SKM-1 (cell line): ENCODE measurements at regions not wholly inside any gene's neighbourhood (a gene's known extent, or its start where the extent isn't known, plus 50 kb on each side); places are given as distances from the start of the nearest gene placed in this dataset.
A peak's percentile ranks its signal among the peaks of the same experiment; 100 is the strongest.

Source experiments
- DNase-seq: peaks from one replicate; lab custom pipeline; 2025; ENCODE audit not compliant: unreplicated experiment; lab: John Stamatoyannopoulos, UW

- no peak for DNase-seq
Measured at GRCh38 chr14:98949481-98950135, 322.4 kb downstream of the BCL11B start.

DNA sequence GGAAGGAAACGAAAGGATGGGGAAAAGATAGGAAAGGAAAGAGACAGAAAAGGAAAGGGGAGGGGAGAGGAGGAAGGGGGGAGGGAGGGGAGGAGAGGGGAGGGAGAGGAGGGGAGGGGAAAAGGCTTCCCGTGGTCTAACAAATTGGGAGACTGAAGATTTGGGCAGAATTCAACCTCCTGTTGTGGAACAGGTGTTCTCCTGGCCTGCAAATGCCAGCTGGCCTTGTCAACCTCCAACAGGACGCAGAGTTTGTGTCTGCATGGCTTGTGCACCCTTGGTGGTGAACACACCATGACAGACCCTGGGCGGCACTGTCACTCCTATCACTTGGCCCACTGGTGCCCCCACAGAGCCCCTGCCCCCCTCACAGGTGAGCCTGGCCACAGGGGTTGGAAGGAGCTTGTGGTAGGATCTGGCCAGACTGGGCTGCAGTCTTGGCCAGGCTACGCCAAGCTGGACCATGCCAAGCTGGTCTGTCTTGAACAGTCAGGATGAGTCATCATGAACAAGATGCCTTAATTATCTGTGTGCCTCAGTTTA, 321.6 kb downstream of the BCL11B start:
- no peak for DNase-seq

DNA sequence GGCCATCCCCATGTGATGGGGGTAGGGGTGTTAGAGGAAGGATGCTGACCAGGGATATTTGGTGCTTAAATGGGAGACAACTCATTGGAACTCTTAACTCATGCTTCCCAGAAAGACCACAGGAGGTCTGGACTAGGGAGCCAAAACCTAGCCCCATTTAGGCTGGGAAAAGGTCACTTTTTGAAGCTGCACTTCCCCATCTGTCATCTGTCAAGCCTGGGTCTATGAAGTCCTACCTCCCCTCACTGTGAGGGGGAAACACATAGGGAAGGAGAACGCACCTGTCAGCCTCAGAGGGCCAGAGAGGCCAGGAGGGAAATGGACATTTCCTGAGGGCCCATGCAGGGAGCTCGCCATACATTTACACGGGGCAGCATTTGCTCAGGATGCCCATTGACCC, 321.0 kb downstream of the BCL11B start:
- DNase-seq: no peak

DNA sequence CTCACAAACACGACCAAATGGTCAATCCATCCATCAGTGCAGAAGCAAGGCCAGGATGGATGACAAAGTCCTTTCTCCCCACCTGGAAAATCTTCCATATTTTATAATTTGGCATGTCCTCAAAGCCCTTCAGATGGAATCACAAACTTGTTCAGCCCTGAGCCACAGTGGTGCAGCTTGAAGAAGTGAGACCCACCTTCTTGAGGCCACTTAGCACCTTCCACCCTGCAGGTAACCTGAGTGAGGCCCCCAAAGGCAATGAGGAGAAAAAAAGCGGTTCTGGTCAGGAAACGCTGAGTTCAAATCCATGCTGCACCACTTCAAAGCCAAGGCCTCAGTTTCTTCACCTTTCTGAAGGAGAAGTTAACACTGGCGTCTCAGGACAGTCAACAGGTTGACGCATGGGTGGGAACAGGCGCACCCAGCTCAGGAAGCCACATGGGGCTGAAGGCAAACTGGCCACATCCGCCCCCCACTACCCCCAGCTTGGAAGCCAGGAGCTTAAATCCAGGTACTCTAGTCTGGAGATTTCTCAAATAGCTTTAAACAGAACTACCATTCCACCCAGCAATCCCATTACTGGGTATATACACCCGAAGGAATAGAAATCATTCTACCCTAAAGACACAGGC, 320.4 kb downstream of the BCL11B start:
- DNase-seq: no peak

- DNase-seq: no peak
Measured at GRCh38 chr14:98952593-98953350, 319.2 kb downstream of the BCL11B start.

DNA sequence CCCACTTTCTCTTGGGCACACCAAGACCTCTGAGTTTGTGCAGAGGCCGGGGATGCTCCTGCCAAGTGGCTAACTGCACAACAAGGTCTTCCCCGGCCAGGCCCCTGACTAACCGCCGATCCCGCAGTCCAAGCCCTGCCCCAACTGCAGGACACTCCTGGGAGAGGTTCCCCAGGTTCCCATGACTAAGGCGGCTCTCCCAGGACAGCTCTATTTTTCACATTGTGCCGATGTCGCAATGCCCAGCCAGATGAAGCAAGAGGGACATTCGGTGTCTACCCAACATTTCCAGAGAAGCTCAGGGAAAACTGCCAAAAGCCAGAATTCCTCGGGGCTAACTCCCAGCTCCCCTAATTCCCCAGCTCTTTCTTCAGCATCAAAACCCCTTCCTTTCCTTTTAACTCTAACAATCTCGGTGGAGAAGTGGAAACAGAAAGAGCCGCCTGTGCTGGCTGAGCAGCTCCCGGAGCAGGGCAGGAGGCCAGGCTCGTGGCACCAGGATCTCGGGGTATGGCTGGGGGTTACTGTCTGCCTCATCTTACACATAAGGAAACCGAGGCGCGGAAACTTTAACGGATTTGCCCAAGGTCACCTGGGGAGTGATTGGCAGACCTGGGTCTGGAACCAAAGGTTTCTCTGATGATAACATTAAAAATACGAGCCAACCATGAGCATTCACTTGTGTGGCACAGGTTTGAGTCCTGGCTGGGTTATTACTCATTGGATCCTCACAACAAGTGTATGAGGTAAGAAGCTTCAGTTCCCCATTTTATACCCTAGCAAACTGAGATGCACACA, 318.2 kb downstream of the BCL11B start:
- DNase-seq: peak; percentile 4

- DNase-seq: no peak
Measured at GRCh38 chr14:98954349-98955000, 317.5 kb downstream of the BCL11B start.

DNA sequence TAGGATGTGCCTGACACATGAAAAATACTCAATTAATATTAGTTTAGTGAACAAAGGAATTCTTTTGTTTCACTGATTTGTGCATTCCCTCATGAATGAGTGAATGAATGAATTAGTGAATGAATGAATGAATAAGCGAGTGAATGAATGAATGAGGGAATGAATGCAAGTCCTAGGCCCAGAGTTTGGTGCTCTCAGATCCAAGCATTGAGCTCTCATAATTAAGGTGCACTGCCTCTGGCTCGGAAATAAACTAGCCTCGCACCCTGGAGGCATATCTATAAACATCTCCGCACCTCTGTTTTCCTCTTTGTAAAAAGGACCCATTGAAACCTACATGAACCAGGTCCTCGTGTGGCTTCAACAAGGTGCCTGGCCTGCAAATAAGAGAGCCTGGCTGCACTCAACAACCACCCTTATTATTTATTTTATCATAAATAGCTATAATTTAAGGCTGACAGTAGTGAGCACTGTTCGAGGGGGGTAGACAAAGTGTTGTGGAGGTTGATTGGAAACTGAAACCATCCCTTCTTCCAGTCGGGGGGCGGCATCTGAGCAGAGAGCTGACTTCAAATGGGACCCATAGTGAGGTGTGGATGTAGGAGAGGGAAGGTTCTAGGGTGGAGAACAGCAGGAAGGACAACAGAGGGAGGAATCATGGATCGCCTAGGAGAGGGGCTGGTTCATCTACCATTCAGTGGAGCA, 316.8 kb downstream of the BCL11B start:
- no peak for DNase-seq

DNA sequence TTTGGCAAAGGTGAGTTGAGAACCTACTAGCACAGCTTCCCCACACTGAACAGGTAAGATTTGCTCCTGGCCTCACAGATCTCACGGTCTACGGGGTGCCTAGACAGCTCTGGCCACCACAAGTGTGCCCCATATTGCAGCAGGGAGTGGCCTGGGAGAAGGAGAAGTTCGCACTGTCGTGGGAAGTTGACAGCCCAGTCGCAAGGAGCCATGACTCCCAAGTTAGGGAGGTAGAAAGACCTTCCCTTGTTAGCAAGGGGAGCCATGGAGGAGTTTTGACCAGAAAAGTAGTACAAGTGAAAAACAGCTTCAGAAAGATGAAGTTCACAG, 316.3 kb downstream of the BCL11B start:
- no peak for DNase-seq

DNA sequence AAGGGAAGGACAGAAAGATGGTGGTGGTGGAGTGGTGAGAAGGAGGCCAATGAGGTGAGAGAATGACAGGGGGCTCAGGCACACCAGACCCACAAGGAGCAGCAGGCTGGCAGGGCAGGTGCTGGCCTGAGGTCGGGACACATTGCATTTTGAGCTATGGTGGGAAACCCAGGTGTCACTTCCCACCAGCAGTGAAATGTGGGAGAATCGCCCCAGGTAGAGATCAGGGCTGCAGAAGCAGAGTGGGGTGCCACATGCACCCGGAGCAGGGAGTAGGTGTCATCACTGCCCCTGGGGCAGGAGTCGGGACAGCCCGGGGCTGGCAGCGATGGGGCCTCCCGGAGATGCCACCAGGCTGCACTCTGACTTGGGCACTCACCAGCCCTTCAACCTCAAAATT, 315.8 kb downstream of the BCL11B start:
- no peak for DNase-seq

DNA sequence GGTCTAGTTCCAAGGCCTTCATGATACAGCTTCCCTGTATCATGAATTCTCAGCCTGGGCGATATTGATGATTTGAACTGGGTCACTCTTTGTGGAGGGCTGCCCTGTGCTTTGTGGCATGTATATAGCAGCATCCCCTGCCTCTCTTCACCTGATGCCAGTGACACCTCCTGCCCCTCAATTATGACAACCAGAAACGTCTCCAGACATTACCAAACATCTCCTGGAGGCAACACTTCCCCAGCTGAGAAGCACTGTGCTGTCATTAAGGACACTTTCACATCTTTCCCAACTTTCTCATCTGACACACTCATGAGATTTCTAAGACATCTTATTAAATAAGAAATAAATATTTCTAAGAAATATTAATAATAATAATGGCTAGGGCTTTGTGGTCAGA, 315.3 kb downstream of the BCL11B start:
- no peak for DNase-seq

DNA sequence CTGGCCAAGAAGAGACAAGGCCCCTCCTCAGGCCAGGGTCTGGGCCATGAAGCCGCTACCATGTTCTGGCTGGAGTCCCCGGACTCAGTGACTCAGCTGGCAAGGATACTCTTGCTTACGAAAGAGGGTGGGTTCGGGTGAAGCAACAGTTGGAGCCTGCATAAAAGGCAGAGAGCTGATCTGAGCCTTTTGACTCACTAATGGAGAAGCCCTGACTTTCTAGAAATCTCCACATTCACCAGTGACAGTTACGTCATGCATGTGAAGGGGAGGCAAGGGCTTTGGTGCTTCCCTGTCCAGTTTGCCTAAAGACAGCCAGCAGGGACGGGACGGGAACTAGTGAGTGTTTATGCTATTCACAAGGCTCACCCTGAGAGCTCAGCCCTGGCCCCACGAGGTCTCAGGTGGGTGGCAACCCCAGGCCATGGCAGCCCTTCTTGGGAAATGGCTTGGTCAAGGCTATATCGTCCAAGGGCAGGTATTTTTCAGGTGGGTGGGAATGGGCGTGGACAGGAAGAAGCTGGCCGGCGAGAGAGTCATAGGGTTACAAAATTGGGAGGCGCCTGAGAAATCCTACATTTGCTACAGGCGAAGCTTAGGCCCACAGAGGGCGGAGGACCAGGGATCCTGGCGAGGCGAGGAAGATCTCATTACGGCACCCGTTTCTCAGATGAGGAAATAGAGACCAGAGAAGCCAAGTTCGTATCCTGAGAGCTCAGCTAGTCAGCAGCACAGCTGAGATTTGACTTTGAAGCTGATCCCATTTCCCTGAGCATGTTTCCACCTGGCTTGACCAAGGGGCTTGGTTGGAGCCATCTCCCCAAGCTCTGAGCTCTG, 314.6 kb downstream of the BCL11B start:
- peak; percentile 56 for DNase-seq

DNA sequence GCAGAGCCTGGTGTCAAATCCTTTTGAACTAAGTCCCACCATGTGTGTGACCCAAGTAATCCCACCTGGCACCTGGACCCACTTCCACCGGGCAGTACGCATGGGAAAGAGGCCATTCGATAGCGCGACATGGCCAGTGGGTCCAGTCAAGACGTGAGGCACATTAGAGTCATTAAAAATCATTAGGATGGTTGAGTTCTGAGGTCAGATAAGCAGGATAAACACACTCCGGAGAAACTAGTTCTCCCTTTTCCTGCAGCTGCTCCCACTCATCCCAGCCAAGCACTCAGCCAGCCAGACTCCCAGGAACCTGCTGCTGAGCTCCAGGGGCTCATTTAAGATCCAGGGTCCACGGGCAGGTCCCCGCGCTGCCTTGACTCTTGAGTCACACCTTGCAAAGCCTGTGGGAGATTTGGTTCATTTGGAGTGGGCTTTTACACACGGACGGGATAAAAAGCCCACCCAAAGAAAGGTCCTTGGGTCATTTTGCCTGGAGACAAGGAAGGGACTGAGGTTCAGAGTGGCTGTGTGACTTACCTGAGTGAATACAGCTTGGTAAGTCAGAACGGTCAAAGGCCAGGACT, 313.9 kb downstream of the BCL11B start:
- no peak for DNase-seq

- no peak for DNase-seq
Measured at GRCh38 chr14:98958632-98959031, 313.4 kb downstream of the BCL11B start.

GRCh38 chr14:98959410-98959809, 312.6 kb downstream of the BCL11B start:
- no peak for DNase-seq

DNA sequence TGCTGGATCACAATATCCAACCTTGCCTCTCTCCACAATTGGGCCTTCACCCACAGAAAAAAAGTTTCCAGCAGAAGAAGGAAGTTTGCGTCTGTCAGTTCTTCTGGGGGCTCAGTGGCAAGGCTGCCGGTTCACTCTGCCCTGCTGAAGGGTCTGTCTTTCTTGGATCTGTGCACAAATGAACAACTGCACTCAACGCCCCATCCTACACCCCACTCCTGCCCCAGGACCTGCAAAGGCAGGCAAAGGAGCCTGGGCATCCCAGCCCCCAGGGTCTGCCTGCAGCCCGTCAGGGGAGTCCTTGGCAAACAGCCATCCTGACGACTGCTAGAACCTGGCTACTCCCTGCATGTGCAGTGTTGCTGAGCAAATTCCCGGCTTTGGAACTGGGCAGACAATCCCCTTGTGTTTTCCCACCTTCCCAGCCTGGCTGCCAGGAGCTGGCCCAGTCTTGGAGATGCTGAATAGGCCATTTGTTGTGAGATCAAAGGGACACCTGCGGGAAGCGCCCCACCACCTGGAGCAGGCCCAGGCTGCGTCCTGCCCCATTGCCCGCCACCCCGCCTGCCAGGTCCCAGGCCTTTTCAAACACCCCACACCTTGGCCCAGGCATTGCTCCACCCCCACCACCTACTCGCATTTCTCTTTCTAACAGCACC, 311.9 kb downstream of the BCL11B start:
- DNase-seq: no peak

- no peak for DNase-seq
Measured at GRCh38 chr14:98960617-98961013, 311.4 kb downstream of the BCL11B start.

DNA sequence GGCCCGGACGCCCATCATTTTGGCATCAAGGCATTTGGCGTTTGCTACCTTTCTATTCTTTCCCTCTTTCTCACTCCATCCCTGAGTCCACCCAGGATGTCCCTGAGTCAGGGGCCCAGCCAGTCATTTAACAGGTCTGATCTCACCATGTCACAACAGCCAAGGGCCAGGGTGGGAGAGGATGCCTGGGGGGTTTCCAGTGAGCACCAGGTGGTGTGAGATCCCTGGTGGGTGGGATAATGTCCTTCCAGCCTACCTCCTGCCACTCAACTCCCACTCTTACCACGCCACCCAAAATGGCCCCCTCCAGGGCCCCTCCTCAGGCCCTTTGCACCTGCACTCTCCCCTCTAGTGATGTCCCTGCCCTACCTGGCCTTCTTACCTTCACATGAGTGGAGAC, 310.8 kb downstream of the BCL11B start:
- DNase-seq: no peak
